ENCODE measurements at regions not wholly inside any gene's neighbourhood (a gene's known extent, or its start where the extent isn't known, plus 50 kb on each side); places are given as distances from the start of the nearest gene placed in this dataset.

DNA sequence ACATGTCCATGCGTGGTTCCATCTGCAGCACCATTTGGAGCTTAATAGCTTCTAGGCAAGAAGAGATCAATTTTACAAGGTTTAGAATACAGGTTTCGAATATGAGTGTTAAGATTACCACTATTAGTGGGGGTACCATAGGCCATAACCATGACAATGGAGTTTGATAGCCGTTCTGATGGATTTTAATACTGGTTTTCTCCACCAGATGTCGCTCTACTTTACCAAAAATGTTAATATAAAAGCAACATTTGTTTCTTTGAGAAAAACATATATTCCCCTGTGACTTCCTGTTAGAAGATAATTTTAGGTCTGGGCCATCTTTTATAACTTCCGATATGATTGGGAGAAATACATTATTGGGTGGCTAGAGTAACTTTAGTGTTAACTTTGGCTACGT, 499.7 kb upstream of the POU3F4 start:
- TF ChIP-seq CTCF (IDR thresholded peaks at IDR 0.05), result 0 out of 3 replicates have a peak, but pooled peaks have one; percentile 16
- no peak for TF ChIP-seq JUNB (IDR thresholded peaks at IDR 0.05)
- no peak for TF ChIP-seq SREBF2 (IDR thresholded peaks at IDR 0.05)
- TF ChIP-seq MAZ (IDR thresholded peaks at IDR 0.05; ENCODE audit: borderline replicate concordance, low read depth, low read length), result no peak
- no peak for TF ChIP-seq EP300 (IDR thresholded peaks at IDR 0.05)
- TF ChIP-seq MAX (IDR thresholded peaks at IDR 0.05), result no peak
- TF ChIP-seq KDM1A (IDR thresholded peaks at IDR 0.05; ENCODE audit: low read depth), result no peak
- no peak for TF ChIP-seq BCL3 (IDR thresholded peaks at IDR 0.05)
- TF ChIP-seq POLR2A (IDR thresholded peaks at IDR 0.05; ENCODE audit: low read length), result no peak
- TF ChIP-seq, protein P1, sequence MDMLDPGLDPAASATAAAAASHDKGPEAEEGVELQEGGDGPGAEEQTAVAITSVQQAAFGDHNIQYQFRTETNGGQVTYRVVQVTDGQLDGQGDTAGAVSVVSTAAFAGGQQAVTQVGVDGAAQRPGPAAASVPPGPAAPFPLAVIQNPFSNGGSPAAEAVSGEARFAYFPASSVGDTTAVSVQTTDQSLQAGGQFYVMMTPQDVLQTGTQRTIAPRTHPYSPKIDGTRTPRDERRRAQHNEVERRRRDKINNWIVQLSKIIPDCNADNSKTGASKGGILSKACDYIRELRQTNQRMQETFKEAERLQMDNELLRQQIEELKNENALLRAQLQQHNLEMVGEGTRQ (IDR thresholded peaks at IDR 0.05), result no peak
- TF ChIP-seq PBX3 (IDR thresholded peaks at IDR 0.05), result no peak
- TF ChIP-seq BHLHE40 (IDR thresholded peaks at IDR 0.05; ENCODE audit: low read depth, low read length), result no peak
- no peak for TF ChIP-seq ZFP36 (IDR thresholded peaks at IDR 0.05; ENCODE audit: borderline replicate concordance, partially characterized antibody)

Data from A549 (cell line).